Keratinocyte (primary cell): ENCODE measurements at regions not wholly inside any gene's neighbourhood (a gene's known extent, or its start where the extent isn't known, plus 50 kb on each side); places are given as distances from the start of the nearest gene placed in this dataset.

ENCODE experiments used
- CTCF ChIP-seq, 3 experiments: IDR thresholded peaks in 1 of 3; conservative IDR thresholded peaks in 1 of 3; optimal IDR thresholded peaks in 1 of 3; 2 replicates in 2 of 3; 3 replicates in 1 of 3; pipeline versions ENCODE3 to v1.5.1; 2011; ENCODE audit warnings: low read length in 3 of 3, mild to moderate bottlenecking in 3 of 3, moderate library complexity in 2 of 3, control low read depth in 1 of 3, inconsistent platforms in 1 of 3; ENCODE audit not compliant: insufficient read depth in 2 of 3; ENCODE audit errors: extremely low read depth in 1 of 3
- EZH2 ChIP-seq: IDR thresholded peaks from one replicate; pipeline ENCODE4 v1.6.1; 2012; ENCODE audit warnings: inconsistent platforms, mild to moderate bottlenecking, low read length, moderate library complexity

GRCh38 chr11:81070948-81071347 lies 1630.1 kb upstream of the TENM4 start:
- TF ChIP-seq CTCF (optimal IDR thresholded peaks at IDR 0.05 in 1 of 3, IDR thresholded peaks at IDR 0.05 in 1 of 3, conservative IDR thresholded peaks at IDR 0.05 in 1 of 3; ENCODE audit: extremely low read depth in 1 of 3, insufficient read depth in 2 of 3, low read length in 3 of 3) = no peak
- no peak for TF ChIP-seq EZH2
